ENCODE measurements at regions not wholly inside any gene's neighbourhood (a gene's known extent, or its start where the extent isn't known, plus 50 kb on each side); places are given as distances from the start of the nearest gene placed in this dataset.

- H3K27me3 ChIP-seq (ENCODE audit: control insufficient read depth in 5 of 5, insufficient read depth in 4 of 5, low read length in 5 of 5) = peaks cover 0 to 3% (median 0%) of the 10 kb centered on the region in 5 donors
- H3K4me3 ChIP-seq (ENCODE audit: low read depth in 1 of 5, low read length in 5 of 5) = no peak overlapping the region
- no peaks in the 10 kb centered on the region for H3K36me3 ChIP-seq (ENCODE audit: control insufficient read depth in 5 of 5, insufficient read depth in 5 of 5, low read length in 5 of 5)
- no peak overlapping the region for H3K9ac ChIP-seq (ENCODE audit: low read length in 5 of 5)
- no peak overlapping the region for H3K27ac ChIP-seq (ENCODE audit: low read depth, low read length)
- no peaks in the 10 kb centered on the region for H3K4me1 ChIP-seq (ENCODE audit: control insufficient read depth in 5 of 5, insufficient read depth in 5 of 5, low read length in 5 of 5)
- no peaks in the 10 kb centered on the region for H3K9me3 ChIP-seq (ENCODE audit: control insufficient read depth in 5 of 5, low read length in 5 of 5)
Measured at GRCh38 chr14:106500571-106500970, 974.2 kb downstream of the TMEM121 start.

GRCh38 chr14:106501898-106502297, 975.5 kb downstream of the TMEM121 start:
- Histone ChIP-seq H3K4me3 (ENCODE audit: low read depth in 1 of 5, low read length in 5 of 5) (no peak overlapping the region), H3K9ac (ENCODE audit: low read length in 5 of 5) (no peak overlapping the region), H3K27ac (ENCODE audit: low read depth, low read length) (no peak overlapping the region), H3K4me1 (ENCODE audit: control insufficient read depth in 5 of 5, insufficient read depth in 5 of 5, low read length in 5 of 5) (no peaks in the 10 kb centered on the region), H3K27me3 (ENCODE audit: control insufficient read depth in 5 of 5, insufficient read depth in 4 of 5, low read length in 5 of 5) (peaks cover 0 to 6% (median 0%) of the 10 kb centered on the region in 5 donors), H3K36me3 (ENCODE audit: control insufficient read depth in 5 of 5, insufficient read depth in 5 of 5, low read length in 5 of 5) (no peaks in the 10 kb centered on the region), H3K9me3 (ENCODE audit: control insufficient read depth in 5 of 5, low read length in 5 of 5) (no peaks in the 10 kb centered on the region)

- Histone ChIP-seq H3K27ac (ENCODE audit: low read depth, low read length) (no peak overlapping the region), H3K36me3 (ENCODE audit: control insufficient read depth in 5 of 5, insufficient read depth in 5 of 5, low read length in 5 of 5) (no peaks in the 10 kb centered on the region), H3K9me3 (ENCODE audit: control insufficient read depth in 5 of 5, low read length in 5 of 5) (no peaks in the 10 kb centered on the region), H3K4me1 (ENCODE audit: control insufficient read depth in 5 of 5, insufficient read depth in 5 of 5, low read length in 5 of 5) (no peaks in the 10 kb centered on the region), H3K27me3 (ENCODE audit: control insufficient read depth in 5 of 5, insufficient read depth in 4 of 5, low read length in 5 of 5) (peaks cover 0 to 11% (median 5%) of the 10 kb centered on the region in 5 donors), H3K4me3 (ENCODE audit: low read depth in 1 of 5, low read length in 5 of 5) (no peak overlapping the region), H3K9ac (ENCODE audit: low read length in 5 of 5) (no peak overlapping the region)
Measured at GRCh38 chr14:106505366-106505765, 979.0 kb downstream of the TMEM121 start.

- H3K27me3 ChIP-seq (ENCODE audit: control insufficient read depth in 5 of 5, insufficient read depth in 4 of 5, low read length in 5 of 5) = peaks cover 0 to 15% (median 5%) of the 10 kb centered on the region in 5 donors
- no peak overlapping the region for H3K27ac ChIP-seq (ENCODE audit: low read depth, low read length)
- H3K9me3 ChIP-seq (ENCODE audit: control insufficient read depth in 5 of 5, low read length in 5 of 5) = no peaks in the 10 kb centered on the region
- no peaks in the 10 kb centered on the region for H3K4me1 ChIP-seq (ENCODE audit: control insufficient read depth in 5 of 5, insufficient read depth in 5 of 5, low read length in 5 of 5)
- no peak overlapping the region for H3K9ac ChIP-seq (ENCODE audit: low read length in 5 of 5)
- no peak overlapping the region for H3K4me3 ChIP-seq (ENCODE audit: low read depth in 1 of 5, low read length in 5 of 5)
- no peaks in the 10 kb centered on the region for H3K36me3 ChIP-seq (ENCODE audit: control insufficient read depth in 5 of 5, insufficient read depth in 5 of 5, low read length in 5 of 5)
Measured at GRCh38 chr14:106506881-106507305, 980.5 kb downstream of the TMEM121 start.

GRCh38 chr14:106507354-106507753, 981.0 kb downstream of the TMEM121 start:
- Histone ChIP-seq H3K4me3 (ENCODE audit: low read depth in 1 of 5, low read length in 5 of 5) (no peak overlapping the region), H3K27me3 (ENCODE audit: control insufficient read depth in 5 of 5, insufficient read depth in 4 of 5, low read length in 5 of 5) (peaks cover 0 to 17% (median 6%) of the 10 kb centered on the region in 5 donors), H3K4me1 (ENCODE audit: control insufficient read depth in 5 of 5, insufficient read depth in 5 of 5, low read length in 5 of 5) (no peaks in the 10 kb centered on the region), H3K9me3 (ENCODE audit: control insufficient read depth in 5 of 5, low read length in 5 of 5) (no peaks in the 10 kb centered on the region), H3K36me3 (ENCODE audit: control insufficient read depth in 5 of 5, insufficient read depth in 5 of 5, low read length in 5 of 5) (no peaks in the 10 kb centered on the region), H3K9ac (ENCODE audit: low read length in 5 of 5) (no peak overlapping the region), H3K27ac (ENCODE audit: low read depth, low read length) (no peak overlapping the region)

- H3K27me3 ChIP-seq (ENCODE audit: control insufficient read depth in 5 of 5, insufficient read depth in 4 of 5, low read length in 5 of 5) = peaks cover 0 to 17% (median 6%) of the 10 kb centered on the region in 5 donors
- H3K36me3 ChIP-seq (ENCODE audit: control insufficient read depth in 5 of 5, insufficient read depth in 5 of 5, low read length in 5 of 5) = no peaks in the 10 kb centered on the region
- H3K9me3 ChIP-seq (ENCODE audit: control insufficient read depth in 5 of 5, low read length in 5 of 5) = no peaks in the 10 kb centered on the region
- H3K27ac ChIP-seq (ENCODE audit: low read depth, low read length) = no peak overlapping the region
- no peak overlapping the region for H3K9ac ChIP-seq (ENCODE audit: low read length in 5 of 5)
- H3K4me3 ChIP-seq (ENCODE audit: low read depth in 1 of 5, low read length in 5 of 5) = no peak overlapping the region
- no peaks in the 10 kb centered on the region for H3K4me1 ChIP-seq (ENCODE audit: control insufficient read depth in 5 of 5, insufficient read depth in 5 of 5, low read length in 5 of 5)
Measured at GRCh38 chr14:106508216-106508615, 981.8 kb downstream of the TMEM121 start.

- H3K27ac ChIP-seq (ENCODE audit: low read depth, low read length) = no peak overlapping the region
- no peak overlapping the region for H3K9ac ChIP-seq (ENCODE audit: low read length in 5 of 5)
- no peaks in the 10 kb centered on the region for H3K9me3 ChIP-seq (ENCODE audit: control insufficient read depth in 5 of 5, low read length in 5 of 5)
- H3K4me3 ChIP-seq (ENCODE audit: low read depth in 1 of 5, low read length in 5 of 5) = no peak overlapping the region
- H3K4me1 ChIP-seq (ENCODE audit: control insufficient read depth in 5 of 5, insufficient read depth in 5 of 5, low read length in 5 of 5) = no peaks in the 10 kb centered on the region
- no peaks in the 10 kb centered on the region for H3K36me3 ChIP-seq (ENCODE audit: control insufficient read depth in 5 of 5, insufficient read depth in 5 of 5, low read length in 5 of 5)
- H3K27me3 ChIP-seq (ENCODE audit: control insufficient read depth in 5 of 5, insufficient read depth in 4 of 5, low read length in 5 of 5) = peaks cover 0 to 17% (median 6%) of the 10 kb centered on the region in 5 donors
Measured at GRCh38 chr14:106509176-106509575, 982.8 kb downstream of the TMEM121 start.

- H3K9ac ChIP-seq (ENCODE audit: low read length in 5 of 5) = no peak overlapping the region
- H3K27me3 ChIP-seq (ENCODE audit: control insufficient read depth in 5 of 5, insufficient read depth in 4 of 5, low read length in 5 of 5) = peaks cover 0 to 17% (median 6%) of the 10 kb centered on the region in 5 donors
- H3K27ac ChIP-seq (ENCODE audit: low read depth, low read length) = no peak overlapping the region
- H3K4me1 ChIP-seq (ENCODE audit: control insufficient read depth in 5 of 5, insufficient read depth in 5 of 5, low read length in 5 of 5) = no peaks in the 10 kb centered on the region
- H3K36me3 ChIP-seq (ENCODE audit: control insufficient read depth in 5 of 5, insufficient read depth in 5 of 5, low read length in 5 of 5) = no peaks in the 10 kb centered on the region
- no peak overlapping the region for H3K4me3 ChIP-seq (ENCODE audit: low read depth in 1 of 5, low read length in 5 of 5)
- H3K9me3 ChIP-seq (ENCODE audit: control insufficient read depth in 5 of 5, low read length in 5 of 5) = no peaks in the 10 kb centered on the region
Measured at GRCh38 chr14:106509807-106510206, 983.4 kb downstream of the TMEM121 start.

- H3K36me3 ChIP-seq (ENCODE audit: control insufficient read depth in 5 of 5, insufficient read depth in 5 of 5, low read length in 5 of 5) = no peaks in the 10 kb centered on the region
- no peaks in the 10 kb centered on the region for H3K4me1 ChIP-seq (ENCODE audit: control insufficient read depth in 5 of 5, insufficient read depth in 5 of 5, low read length in 5 of 5)
- no peak overlapping the region for H3K4me3 ChIP-seq (ENCODE audit: low read depth in 1 of 5, low read length in 5 of 5)
- no peaks in the 10 kb centered on the region for H3K9me3 ChIP-seq (ENCODE audit: control insufficient read depth in 5 of 5, low read length in 5 of 5)
- no peak overlapping the region for H3K9ac ChIP-seq (ENCODE audit: low read length in 5 of 5)
- peaks cover 0 to 15% (median 9%) of the 10 kb centered on the region in 5 donors for H3K27me3 ChIP-seq (ENCODE audit: control insufficient read depth in 5 of 5, insufficient read depth in 4 of 5, low read length in 5 of 5)
- no peak overlapping the region for H3K27ac ChIP-seq (ENCODE audit: low read depth, low read length)
Measured at GRCh38 chr14:106511006-106511799, 984.8 kb downstream of the TMEM121 start.

GRCh38 chr14:106511800-106512198, 985.4 kb downstream of the TMEM121 start:
- H3K9me3 ChIP-seq (ENCODE audit: control insufficient read depth in 5 of 5, low read length in 5 of 5) = no peaks in the 10 kb centered on the region
- H3K36me3 ChIP-seq (ENCODE audit: control insufficient read depth in 5 of 5, insufficient read depth in 5 of 5, low read length in 5 of 5) = no peaks in the 10 kb centered on the region
- no peak overlapping the region for H3K27ac ChIP-seq (ENCODE audit: low read depth, low read length)
- peaks cover 0 to 15% (median 9%) of the 10 kb centered on the region in 5 donors for H3K27me3 ChIP-seq (ENCODE audit: control insufficient read depth in 5 of 5, insufficient read depth in 4 of 5, low read length in 5 of 5)
- H3K4me1 ChIP-seq (ENCODE audit: control insufficient read depth in 5 of 5, insufficient read depth in 5 of 5, low read length in 5 of 5) = no peaks in the 10 kb centered on the region
- H3K4me3 ChIP-seq (ENCODE audit: low read depth in 1 of 5, low read length in 5 of 5) = no peak overlapping the region
- no peak overlapping the region for H3K9ac ChIP-seq (ENCODE audit: low read length in 5 of 5)
